Endothelial cell (in vitro differentiated cells): ENCODE measurements at regions not wholly inside any gene's neighbourhood (a gene's known extent, or its start where the extent isn't known, plus 50 kb on each side); places are given as distances from the start of the nearest gene placed in this dataset.

Experiments
- DNase-seq: peaks from one replicate; pipeline ENCODE4 v3.0.0; 2021; ENCODE audit warnings: low spot score
- H3K27ac Mint-ChIP-seq: one replicate; pipeline ENCODE4 v1.8.0; 2021; ENCODE audit warnings: mixed read lengths, inconsistent platforms; ENCODE audit not compliant: unreplicated experiment
- H3K27me3 Mint-ChIP-seq: one replicate; pipeline ENCODE4 v1.8.0; 2021; ENCODE audit warnings: mild to moderate bottlenecking, moderate library complexity, mixed read lengths, inconsistent platforms; ENCODE audit not compliant: unreplicated experiment
- H3K36me3 Mint-ChIP-seq: one replicate; pipeline ENCODE4 v1.8.0; 2021; ENCODE audit warnings: mild to moderate bottlenecking, low read depth, mixed read lengths, inconsistent platforms; ENCODE audit not compliant: unreplicated experiment
- H3K4me1 Mint-ChIP-seq: one replicate; pipeline ENCODE4 v1.8.0; 2021; ENCODE audit warnings: mild to moderate bottlenecking, mixed read lengths, inconsistent platforms; ENCODE audit not compliant: unreplicated experiment
- H3K4me3 Mint-ChIP-seq: one replicate; pipeline ENCODE4 v1.8.0; 2021; ENCODE audit warnings: mild to moderate bottlenecking, mixed read lengths, inconsistent platforms; ENCODE audit not compliant: unreplicated experiment
- H3K9me3 Mint-ChIP-seq: one replicate; pipeline ENCODE4 v1.8.0; 2021; ENCODE audit warnings: mixed read lengths, inconsistent platforms; ENCODE audit not compliant: unreplicated experiment
- CTCF ChIP-seq: fragments of 200-600 bp; sonication (generic); IDR thresholded peaks from one replicate; pipeline ENCODE4 v1.5.0; 2021; ENCODE audit warnings: antibody characterized with exemption; ENCODE audit not compliant: unreplicated experiment

- Mint-ChIP-seq H3K27ac (no peak overlapping the region), H3K9me3 (no peaks in the 10 kb centered on the region), H3K36me3 (no peaks in the 10 kb centered on the region)
Measured at GRCh38 chr1:184225283-184226099, 161.3 kb upstream of the C1orf21 start.

GRCh38 chr1:184226100-184226487 lies 160.7 kb upstream of the C1orf21 start:
- no peaks in the 10 kb centered on the region for H3K36me3 Mint-ChIP-seq
- no peaks in the 10 kb centered on the region for H3K9me3 Mint-ChIP-seq
- H3K27ac Mint-ChIP-seq: no peak overlapping the region
- no peak for TF ChIP-seq CTCF
- no peak for DNase-seq
- peaks cover 1% of the 10 kb centered on the region for H3K27me3 Mint-ChIP-seq
- peaks cover 3% of the 10 kb centered on the region for H3K4me1 Mint-ChIP-seq
- H3K4me3 Mint-ChIP-seq: no peak overlapping the region

More at GRCh38 chr1:184225283-184226099, 161.3 kb upstream of the C1orf21 start:
- Mint-ChIP-seq H3K4me1 (peaks cover 3% of the 10 kb centered on the region), H3K27me3 (peaks cover 1% of the 10 kb centered on the region), H3K4me3 (no peak overlapping the region)
- TF ChIP-seq CTCF: no peak
- no peak for DNase-seq

- DNase-seq: no peak
- H3K27me3 Mint-ChIP-seq: peaks cover 1% of the 10 kb centered on the region
- no peak for TF ChIP-seq CTCF
- no peak overlapping the region for H3K27ac Mint-ChIP-seq
- H3K36me3 Mint-ChIP-seq: no peaks in the 10 kb centered on the region
- H3K4me3 Mint-ChIP-seq: no peak overlapping the region
- H3K9me3 Mint-ChIP-seq: no peaks in the 10 kb centered on the region
- no peaks in the 10 kb centered on the region for H3K4me1 Mint-ChIP-seq
Measured at GRCh38 chr1:184228558-184228957, 158.3 kb upstream of the C1orf21 start.

- no peaks in the 10 kb centered on the region for H3K4me1 Mint-ChIP-seq
- no peak for TF ChIP-seq CTCF
- H3K9me3 Mint-ChIP-seq: no peaks in the 10 kb centered on the region
- no peak for DNase-seq
- no peak overlapping the region for H3K27ac Mint-ChIP-seq
- no peaks in the 10 kb centered on the region for H3K36me3 Mint-ChIP-seq
- no peak overlapping the region for H3K4me3 Mint-ChIP-seq
- H3K27me3 Mint-ChIP-seq: no peaks in the 10 kb centered on the region
Measured at GRCh38 chr1:184237588-184237987, 149.2 kb upstream of the C1orf21 start.

- H3K27ac Mint-ChIP-seq: no peak overlapping the region
- DNase-seq: no peak
- H3K36me3 Mint-ChIP-seq: no peaks in the 10 kb centered on the region
- no peaks in the 10 kb centered on the region for H3K9me3 Mint-ChIP-seq
- no peaks in the 10 kb centered on the region for H3K4me1 Mint-ChIP-seq
- H3K4me3 Mint-ChIP-seq: no peak overlapping the region
- H3K27me3 Mint-ChIP-seq: peaks cover 1% of the 10 kb centered on the region
- TF ChIP-seq CTCF: no peak
Measured at GRCh38 chr1:184241446-184241845, 145.4 kb upstream of the C1orf21 start.
